Skeletal muscle satellite cell (primary cell): ENCODE measurements at regions not wholly inside any gene's neighbourhood (a gene's known extent, or its start where the extent isn't known, plus 50 kb on each side); places are given as distances from the start of the nearest gene placed in this dataset.
"Not testable (repeated sequence)": the region's sequence is repeated elsewhere in the genome, so short reads cannot be mapped to it uniquely, and the experiment has no call there.

ENCODE experiments used
- H3K27me3 ChIP-seq: 2 replicates; pipeline ENCODE4 v1.7.0; 2013; ENCODE audit warnings: low read length; ENCODE audit not compliant: control insufficient read depth, insufficient read depth
- H3K36me3 ChIP-seq: 2 replicates; pipeline ENCODE4 v1.7.0; 2013; ENCODE audit warnings: mild to moderate bottlenecking, control low read depth, low read length; ENCODE audit not compliant: insufficient read depth
- H3K4me1 ChIP-seq: 2 replicates; pipeline ENCODE4 v1.7.0; 2013; ENCODE audit warnings: low read length; ENCODE audit not compliant: control insufficient read depth, insufficient read depth
- H3K4me2 ChIP-seq: 2 replicates; pipeline ENCODE4 v1.7.0; 2013; ENCODE audit warnings: mild to moderate bottlenecking, low read length
- H3K4me3 ChIP-seq: 2 replicates; pipeline ENCODE4 v1.7.0; 2013; ENCODE audit warnings: low read length
- H3K9ac ChIP-seq: 2 replicates; pipeline ENCODE4 v1.7.0; 2013; ENCODE audit warnings: mild to moderate bottlenecking, low read depth, low read length, moderate library complexity
- H3K9me3 ChIP-seq: replicated peaks from 2 replicates; pipeline ENCODE4 v1.7.0; 2013; ENCODE audit warnings: mild to moderate bottlenecking, control low read depth, low read length

DNA sequence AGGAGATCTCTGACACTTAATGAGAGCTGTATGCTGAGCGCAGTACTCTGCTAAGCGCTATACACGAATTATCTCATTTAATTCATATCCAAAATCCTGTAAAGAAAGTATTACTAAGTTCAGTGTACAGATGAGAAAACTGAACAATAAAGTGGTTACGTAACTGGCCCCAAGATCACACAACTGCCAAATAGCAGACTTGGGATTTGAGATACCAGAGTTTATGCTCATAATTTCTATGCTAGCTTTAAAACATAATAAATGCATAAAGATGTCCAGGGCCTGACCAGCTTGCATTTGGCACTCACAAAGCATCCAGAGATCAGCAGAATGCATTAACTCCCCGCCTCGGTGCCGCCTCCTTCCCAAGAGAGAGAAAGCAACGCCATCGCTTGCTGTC, 83.2 kb upstream of the PWP1 start:
- H3K9me3 ChIP-seq, result no peaks in the 10 kb centered on the region
- H3K36me3 ChIP-seq, result no peaks in the 10 kb centered on the region
- no peak overlapping the region for H3K4me2 ChIP-seq
- H3K4me3 ChIP-seq, result no peak overlapping the region
- H3K9ac ChIP-seq, result no peak overlapping the region
- H3K4me1 ChIP-seq, result no peaks in the 10 kb centered on the region
- no peaks in the 10 kb centered on the region for H3K27me3 ChIP-seq

DNA sequence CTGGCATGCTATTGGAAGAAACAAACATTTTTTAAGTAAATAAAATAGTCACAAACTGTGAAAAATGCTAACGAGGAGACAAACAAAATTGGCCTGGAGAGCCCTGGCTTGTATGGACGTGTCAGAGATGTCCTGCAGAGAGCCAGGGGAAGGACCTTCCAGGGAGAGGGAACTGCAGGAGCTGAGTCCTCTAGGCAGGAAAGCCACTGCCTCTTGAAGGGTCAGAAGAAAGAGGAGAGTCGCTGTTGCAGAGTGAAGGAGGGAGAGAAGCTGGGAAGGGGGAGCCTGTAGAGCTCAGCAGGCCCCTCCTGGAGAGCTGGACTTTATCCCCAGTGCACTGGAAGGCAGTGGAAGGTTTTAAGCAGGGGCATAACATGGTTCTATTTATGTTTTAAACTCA, 80.3 kb upstream of the PWP1 start:
- no peaks in the 10 kb centered on the region for H3K36me3 ChIP-seq
- H3K4me3 ChIP-seq, result no peak overlapping the region

DNA sequence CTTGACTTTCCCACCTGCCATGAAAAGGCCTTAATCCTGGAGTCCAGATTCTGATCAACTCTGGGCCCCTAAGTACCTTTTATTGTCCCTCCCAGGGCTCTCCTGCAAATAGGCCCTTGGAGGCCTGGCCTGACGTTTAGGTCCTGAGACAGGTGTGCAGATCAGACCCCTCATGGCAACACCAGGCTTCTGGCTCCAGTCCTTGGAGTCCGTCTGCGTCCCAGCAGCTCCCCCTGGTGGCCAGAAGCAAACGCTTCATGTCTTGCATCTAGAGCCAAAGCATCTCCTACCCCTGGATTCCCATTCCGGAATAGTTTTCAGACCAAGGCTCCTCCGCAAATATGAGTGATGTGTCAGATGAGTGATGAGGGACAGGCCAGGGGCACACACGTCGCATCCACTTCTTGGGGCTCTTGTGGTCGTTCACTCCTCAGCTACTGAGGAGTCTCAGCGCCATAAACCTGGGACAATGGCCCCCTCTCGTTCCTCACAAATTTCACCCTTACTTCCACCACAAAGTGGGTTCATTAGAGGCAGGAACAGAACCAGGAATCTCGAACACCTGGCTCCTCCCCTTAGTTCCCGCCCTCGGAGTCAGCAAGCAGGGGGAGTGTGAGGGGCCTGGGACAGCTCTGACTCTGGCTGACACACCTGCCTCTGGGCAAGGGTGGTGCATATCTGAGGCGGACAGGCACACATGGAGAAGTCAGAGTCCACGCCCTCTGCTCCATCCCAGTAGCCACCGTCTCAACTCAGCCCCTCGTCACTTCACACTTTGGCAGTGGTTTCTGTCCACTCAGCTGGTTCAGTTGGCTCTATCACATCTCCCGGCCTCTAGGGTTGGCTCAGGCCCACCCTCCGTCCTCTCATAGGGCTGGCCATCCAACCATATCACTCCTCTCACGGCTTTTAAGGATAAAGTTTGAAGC, 77.9 kb upstream of the PWP1 start:
- H3K27me3 ChIP-seq, result peaks cover 4% of the 10 kb centered on the region
- no peaks in the 10 kb centered on the region for H3K9me3 ChIP-seq
- no peaks in the 10 kb centered on the region for H3K4me1 ChIP-seq
- H3K9ac ChIP-seq, result no peak overlapping the region
- no peaks in the 10 kb centered on the region for H3K36me3 ChIP-seq
- H3K4me2 ChIP-seq, result no peak overlapping the region
- H3K4me3 ChIP-seq, result no peak overlapping the region

More for the DNA sequence above, 80.3 kb upstream of the PWP1 start:
- no peak overlapping the region for H3K4me2 ChIP-seq
- no peaks in the 10 kb centered on the region for H3K9me3 ChIP-seq
- H3K9ac ChIP-seq, result no peak overlapping the region
- H3K4me1 ChIP-seq, result no peaks in the 10 kb centered on the region
- peaks cover 4% of the 10 kb centered on the region for H3K27me3 ChIP-seq

- H3K27me3 ChIP-seq, H3K4me1 ChIP-seq, H3K4me2 ChIP-seq, H3K9me3 ChIP-seq, H3K36me3 ChIP-seq, H3K9ac ChIP-seq, H3K4me3 ChIP-seq: not testable (repeated sequence)
These were observed 76.8 kb upstream of the PWP1 start for GRCh38 chr12:107608779-107609178.

- Histone ChIP-seq H3K4me1 (no peaks in the 10 kb centered on the region), H3K4me2 (no peak overlapping the region), H3K9ac (no peak overlapping the region), H3K9me3 (no peaks in the 10 kb centered on the region), H3K36me3 (no peaks in the 10 kb centered on the region), H3K4me3 (no peak overlapping the region), H3K27me3 (peaks cover 4% of the 10 kb centered on the region)
These were observed 75.4 kb upstream of the PWP1 start for GRCh38 chr12:107610021-107610859.

- Histone ChIP-seq H3K27me3 (peaks cover 4% of the 10 kb centered on the region), H3K4me2 (no peak overlapping the region), H3K4me1 (no peaks in the 10 kb centered on the region), H3K4me3 (no peak overlapping the region), H3K9me3 (no peaks in the 10 kb centered on the region), H3K36me3 (no peaks in the 10 kb centered on the region), H3K9ac (no peak overlapping the region)
These were observed 73.1 kb upstream of the PWP1 start for GRCh38 chr12:107612508-107612907.

- H3K4me3 ChIP-seq, result no peak overlapping the region
- H3K4me2 ChIP-seq, result no peak overlapping the region
- no peaks in the 10 kb centered on the region for H3K36me3 ChIP-seq
- no peaks in the 10 kb centered on the region for H3K9me3 ChIP-seq
- no peak overlapping the region for H3K9ac ChIP-seq
- H3K27me3 ChIP-seq, result no peaks in the 10 kb centered on the region
- H3K4me1 ChIP-seq, result no peaks in the 10 kb centered on the region
These were observed 68.7 kb upstream of the PWP1 start for GRCh38 chr12:107616941-107617340.

DNA sequence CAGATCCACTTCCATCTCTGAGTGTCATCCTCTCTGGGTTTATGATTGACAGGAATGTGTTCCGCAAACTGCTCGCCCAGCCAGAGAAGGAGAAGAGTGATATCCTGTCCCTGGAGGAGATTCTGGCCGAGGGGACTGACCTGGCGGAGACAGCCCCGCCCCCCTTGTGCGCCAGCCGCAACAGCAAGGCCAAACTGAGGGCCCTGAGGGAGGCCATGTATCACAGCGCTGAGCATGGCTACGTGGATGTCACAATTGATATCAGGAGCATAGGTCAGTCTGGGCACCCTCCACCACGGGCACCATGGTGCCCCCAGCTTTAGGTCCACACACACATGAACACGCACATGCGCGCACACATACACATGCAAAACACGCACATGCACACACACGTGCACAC, 67.5 kb upstream of the PWP1 start:
- Histone ChIP-seq H3K4me1 (no peaks in the 10 kb centered on the region), H3K4me3 (no peak overlapping the region), H3K4me2 (no peak overlapping the region), H3K27me3 (no peaks in the 10 kb centered on the region), H3K36me3 (no peaks in the 10 kb centered on the region), H3K9ac (no peak overlapping the region), H3K9me3 (no peaks in the 10 kb centered on the region)

- H3K27me3 ChIP-seq, result no peaks in the 10 kb centered on the region
- no peaks in the 10 kb centered on the region for H3K4me1 ChIP-seq
- H3K9ac ChIP-seq, result no peak overlapping the region
- no peak overlapping the region for H3K4me2 ChIP-seq
- no peak overlapping the region for H3K4me3 ChIP-seq
- H3K9me3 ChIP-seq, result no peaks in the 10 kb centered on the region
- H3K36me3 ChIP-seq, result no peaks in the 10 kb centered on the region
These were observed 65.8 kb upstream of the PWP1 start for GRCh38 chr12:107619831-107620230.

- Histone ChIP-seq H3K9me3 (no peaks in the 10 kb centered on the region), H3K9ac (no peak overlapping the region), H3K36me3 (no peaks in the 10 kb centered on the region), H3K4me3 (no peak overlapping the region), H3K27me3 (no peaks in the 10 kb centered on the region), H3K4me1 (no peaks in the 10 kb centered on the region), H3K4me2 (no peak overlapping the region)
These were observed 63.6 kb upstream of the PWP1 start for GRCh38 chr12:107622001-107622400.

DNA sequence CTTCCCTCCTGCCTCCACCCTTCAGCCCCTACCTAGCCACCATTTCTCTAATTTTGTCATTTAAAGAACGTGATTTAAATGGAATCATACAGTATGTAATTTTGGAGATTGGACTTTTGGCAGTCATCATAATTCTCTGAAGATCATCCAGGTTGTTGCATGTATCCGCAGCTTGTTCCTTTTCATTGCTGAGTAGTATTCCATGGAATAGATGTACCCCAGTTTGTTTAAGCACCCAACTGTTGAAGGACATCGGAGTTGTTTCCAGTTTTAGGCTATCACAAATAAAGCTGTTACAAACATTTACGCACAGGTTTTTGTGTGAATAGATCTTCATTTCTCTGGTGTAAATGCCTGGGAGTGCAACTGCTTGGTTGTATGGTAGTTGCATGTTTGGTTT, 61.1 kb upstream of the PWP1 start:
- Histone ChIP-seq H3K4me2 (no peak overlapping the region), H3K27me3 (no peaks in the 10 kb centered on the region), H3K9me3 (no peaks in the 10 kb centered on the region), H3K9ac (no peak overlapping the region), H3K4me3 (no peak overlapping the region), H3K4me1 (no peaks in the 10 kb centered on the region), H3K36me3 (no peaks in the 10 kb centered on the region)
